Large intestine (tissue), 3 donors: ENCODE measurements at regions not wholly inside any gene's neighbourhood (a gene's known extent, or its start where the extent isn't known, plus 50 kb on each side); places are given as distances from the start of the nearest gene placed in this dataset.

Experiments
- DNase-seq, 2 donors: peaks; one replicate each; pipeline versions ENCODE4 v3.0.0 to v3.0.0-alpha.2; 2013
- H3K27ac ChIP-seq: one replicate; pipeline ENCODE4 v1.5.1; 2013; ENCODE audit warnings: low read length
- H3K27me3 ChIP-seq: 2 replicates; pipeline ENCODE4 v1.6.1; 2013; ENCODE audit warnings: low read length; ENCODE audit not compliant: control insufficient read depth, insufficient read depth
- H3K36me3 ChIP-seq: 2 replicates; pipeline ENCODE4 v1.6.1; 2013; ENCODE audit warnings: low read length; ENCODE audit not compliant: control insufficient read depth, insufficient read depth
- H3K4me1 ChIP-seq: one replicate; pipeline ENCODE4 v1.6.1; 2013; ENCODE audit warnings: low read length; ENCODE audit not compliant: control insufficient read depth, insufficient read depth
- H3K4me3 ChIP-seq: one replicate; pipeline ENCODE4 v1.5.1; 2013; ENCODE audit warnings: low read length
- H3K9me3 ChIP-seq: one replicate; pipeline ENCODE4 v1.6.1; 2013; ENCODE audit warnings: mild to moderate bottlenecking, low read depth, low read length, moderate library complexity; ENCODE audit not compliant: control insufficient read depth
- WGBS: methylation state at CpG from one replicate; pipeline ENCODE4 v1.1.5; 2013; ENCODE audit warnings: low lambda C conversion rate; ENCODE audit not compliant: insufficient coverage; 5-methylcytosine and 5-hydroxymethylcytosine counted together

GRCh38 chr15:96232335-96232734 is 98.2 kb upstream of the NR2F2 start:
- no peak for DNase-seq
- Histone ChIP-seq H3K9me3 (no peaks in the 10 kb centered on the region), H3K4me3 (no peak overlapping the region), H3K36me3 (no peaks in the 10 kb centered on the region), H3K4me1 (no peaks in the 10 kb centered on the region), H3K27me3 (no peaks in the 10 kb centered on the region), H3K27ac (no peak overlapping the region)
- no CpG with 5 or more reads among the region's 3 CpGs for WGBS

DNA sequence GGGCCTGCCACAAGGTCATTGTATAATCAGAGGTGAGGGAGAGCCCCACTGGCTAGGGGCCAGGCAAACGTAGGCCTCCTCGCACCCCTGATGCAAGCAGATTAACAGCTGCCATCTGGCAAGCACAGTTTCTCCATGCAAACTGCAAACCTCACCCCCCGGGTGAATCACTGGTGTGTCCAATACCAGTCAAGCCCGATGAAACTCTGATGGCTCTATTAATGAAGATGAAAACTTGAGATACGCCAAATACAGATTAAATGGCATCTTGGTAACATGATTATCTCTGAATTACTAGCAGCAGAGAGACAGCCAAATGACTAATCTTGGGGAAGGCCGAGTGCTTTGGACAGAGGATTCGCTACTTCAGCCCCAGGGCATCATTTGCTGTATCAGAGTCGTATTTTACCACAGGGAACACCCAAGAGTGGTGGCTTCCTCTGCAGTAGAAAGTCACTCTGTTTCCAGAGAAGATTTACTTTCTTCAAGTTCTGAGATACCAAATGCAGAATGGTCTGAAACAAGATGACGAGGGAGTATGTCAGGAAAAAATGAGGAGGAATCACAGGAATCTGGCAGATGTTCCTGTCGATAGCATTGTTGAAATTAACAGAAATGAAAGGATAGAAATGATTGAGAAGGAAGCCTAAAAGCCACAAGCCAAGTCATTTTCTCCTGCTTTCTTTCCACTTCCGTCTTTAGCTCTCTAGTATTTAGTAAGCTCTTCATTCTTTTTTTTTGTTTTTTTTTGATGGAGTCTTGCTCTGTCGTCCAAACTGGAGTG is 96.2 kb upstream of the NR2F2 start:
- H3K9me3 ChIP-seq: no peaks in the 10 kb centered on the region
- no peaks in the 10 kb centered on the region for H3K4me1 ChIP-seq
- 95% methylated on average over 2 of the region's 12 CpGs for WGBS
- no peak overlapping the region for H3K4me3 ChIP-seq
- no peak for DNase-seq
- no peak overlapping the region for H3K27ac ChIP-seq
- H3K27me3 ChIP-seq: no peaks in the 10 kb centered on the region
- no peaks in the 10 kb centered on the region for H3K36me3 ChIP-seq

GRCh38 chr15:96237002-96237401 is 93.5 kb upstream of the NR2F2 start:
- Histone ChIP-seq H3K36me3 (no peaks in the 10 kb centered on the region), H3K27me3 (no peaks in the 10 kb centered on the region), H3K4me1 (no peaks in the 10 kb centered on the region), H3K9me3 (no peaks in the 10 kb centered on the region), H3K27ac (no peak overlapping the region), H3K4me3 (no peak overlapping the region)
- 100% methylated on average over 1 of the region's 1 CpG for WGBS
- no peak for DNase-seq

DNA sequence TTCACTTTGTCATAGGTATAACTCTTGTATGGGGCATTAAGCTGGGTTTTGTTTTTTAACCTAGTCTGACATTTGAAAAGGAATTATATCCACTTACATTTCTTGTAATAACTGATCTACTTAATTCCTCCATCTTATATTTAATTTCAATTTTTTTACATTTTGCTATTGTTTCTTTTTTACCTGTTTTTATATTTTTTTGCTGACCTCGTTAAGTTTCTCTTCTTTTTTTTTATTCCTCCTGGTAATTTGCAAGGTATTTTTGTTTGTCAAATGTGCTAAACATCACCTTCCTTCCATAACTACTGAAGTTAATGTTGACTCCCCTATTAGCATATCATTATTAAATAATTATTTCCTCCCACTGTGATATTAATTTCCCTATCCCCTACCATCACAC is 87.7 kb upstream of the NR2F2 start:
- Histone ChIP-seq H3K4me3 (no peak overlapping the region), H3K36me3 (no peaks in the 10 kb centered on the region), H3K4me1 (no peaks in the 10 kb centered on the region), H3K9me3 (no peaks in the 10 kb centered on the region), H3K27ac (no peak overlapping the region), H3K27me3 (no peaks in the 10 kb centered on the region)
- no peak for DNase-seq
- 100% methylated on average over 1 of the region's 1 CpG for WGBS

- H3K27ac ChIP-seq: no peak overlapping the region
- no peaks in the 10 kb centered on the region for H3K36me3 ChIP-seq
- WGBS: 75% methylated on average over 2 of the region's 4 CpGs
- no peaks in the 10 kb centered on the region for H3K9me3 ChIP-seq
- no peak overlapping the region for H3K4me3 ChIP-seq
- no peaks in the 10 kb centered on the region for H3K27me3 ChIP-seq
- H3K4me1 ChIP-seq: no peaks in the 10 kb centered on the region
- no peak for DNase-seq
Measured at GRCh38 chr15:96243701-96244100, 86.8 kb upstream of the NR2F2 start.

- H3K4me1 ChIP-seq: no peaks in the 10 kb centered on the region
- no peaks in the 10 kb centered on the region for H3K9me3 ChIP-seq
- no peaks in the 10 kb centered on the region for H3K27me3 ChIP-seq
- H3K36me3 ChIP-seq: no peaks in the 10 kb centered on the region
- no peak overlapping the region for H3K27ac ChIP-seq
- no peak for DNase-seq
- H3K4me3 ChIP-seq: no peak overlapping the region
- WGBS: no CpG with 5 or more reads among the region's 2 CpGs
Measured at GRCh38 chr15:96245252-96245651, 85.2 kb upstream of the NR2F2 start.

DNA sequence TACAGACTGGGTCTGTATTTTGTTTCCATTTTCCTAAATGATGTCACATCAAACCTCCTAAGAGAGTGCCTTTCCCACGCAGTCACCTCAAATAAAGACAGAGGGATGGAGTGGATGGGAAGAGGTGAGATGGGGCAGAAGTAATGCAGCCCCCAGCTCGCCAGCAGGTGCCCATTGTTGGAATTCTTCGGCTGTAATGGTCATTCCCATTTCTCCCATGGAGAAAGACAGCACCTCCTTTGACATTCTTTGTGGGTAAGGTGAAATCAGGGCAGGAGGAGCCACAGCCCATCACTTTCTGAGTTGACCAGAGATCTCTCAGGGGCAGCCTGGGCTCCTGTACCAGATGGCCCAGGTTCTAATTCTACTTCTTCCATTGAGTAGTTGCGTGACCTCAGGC is 84.4 kb upstream of the NR2F2 start:
- no peaks in the 10 kb centered on the region for H3K9me3 ChIP-seq
- no peak overlapping the region for H3K27ac ChIP-seq
- no CpG with 5 or more reads among the region's 4 CpGs for WGBS
- H3K36me3 ChIP-seq: no peaks in the 10 kb centered on the region
- no peak for DNase-seq
- H3K4me1 ChIP-seq: no peaks in the 10 kb centered on the region
- H3K4me3 ChIP-seq: no peak overlapping the region
- H3K27me3 ChIP-seq: no peaks in the 10 kb centered on the region

GRCh38 chr15:96247621-96248305 is 82.7 kb upstream of the NR2F2 start:
- no peak for DNase-seq
- Histone ChIP-seq H3K9me3 (peaks cover 4% of the 10 kb centered on the region), H3K4me3 (no peak overlapping the region), H3K4me1 (peaks cover 12% of the 10 kb centered on the region), H3K36me3 (no peaks in the 10 kb centered on the region), H3K27me3 (no peaks in the 10 kb centered on the region), H3K27ac (no peak overlapping the region)
- 71% methylated on average over 2 of the region's 2 CpGs for WGBS

DNA sequence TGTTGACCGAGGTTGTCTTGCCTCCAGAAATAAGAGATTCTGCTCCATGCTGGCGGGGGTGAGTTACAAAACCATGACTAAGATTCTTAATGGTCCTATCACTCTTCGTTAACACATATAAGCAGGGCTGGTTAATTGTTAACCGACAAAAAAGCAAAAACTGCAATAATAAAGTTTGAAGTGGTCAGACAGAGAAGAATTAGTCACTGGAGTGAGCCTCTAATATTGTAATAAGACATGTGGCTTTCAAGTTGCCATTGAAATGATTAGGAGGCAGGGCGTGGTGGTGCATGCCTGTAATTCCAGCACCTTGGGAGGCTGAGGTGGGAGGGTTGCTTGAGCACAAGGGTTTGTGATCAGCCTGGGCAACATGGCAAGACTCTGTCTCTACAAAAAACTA is 78.4 kb upstream of the NR2F2 start:
- peaks cover 4% of the 10 kb centered on the region for H3K9me3 ChIP-seq
- peak overlapping the region; percentile 72 for H3K27ac ChIP-seq
- peak; percentile 68 to 83 for DNase-seq
- no peaks in the 10 kb centered on the region for H3K27me3 ChIP-seq
- no peak overlapping the region for H3K4me3 ChIP-seq
- no peaks in the 10 kb centered on the region for H3K36me3 ChIP-seq
- H3K4me1 ChIP-seq: peaks cover 12% of the 10 kb centered on the region
- WGBS: 40% methylated on average over 1 of the region's 5 CpGs

GRCh38 chr15:96253006-96253747 is 77.3 kb upstream of the NR2F2 start:
- DNase-seq: no peak
- WGBS: 64% methylated on average over 5 of the region's 7 CpGs
- Histone ChIP-seq H3K4me3 (no peak overlapping the region), H3K27ac (peak overlapping the region; percentile 72), H3K9me3 (peaks cover 4% of the 10 kb centered on the region), H3K27me3 (no peaks in the 10 kb centered on the region), H3K4me1 (peaks cover 12% of the 10 kb centered on the region), H3K36me3 (no peaks in the 10 kb centered on the region)
